Activated T-helper 1 cell treated with anti-CD3 and anti-CD28 coated beads, Interleukin-2, amount 50 U/mL, for 16 hours (primary cell): ENCODE measurements at regions not wholly inside any gene's neighbourhood (a gene's known extent, or its start where the extent isn't known, plus 50 kb on each side); places are given as distances from the start of the nearest gene placed in this dataset.
"Not testable (repeated sequence)": the region's sequence is repeated elsewhere in the genome, so short reads cannot be mapped to it uniquely, and the experiment has no call there.

ENCODE experiments used
- DNase-seq, 2 donors: peaks; one replicate each; pipeline ENCODE4 v3.0.0-alpha.2; 2020; ENCODE audit warnings: low read depth in 1 of 2, low spot score in 1 of 2

DNA sequence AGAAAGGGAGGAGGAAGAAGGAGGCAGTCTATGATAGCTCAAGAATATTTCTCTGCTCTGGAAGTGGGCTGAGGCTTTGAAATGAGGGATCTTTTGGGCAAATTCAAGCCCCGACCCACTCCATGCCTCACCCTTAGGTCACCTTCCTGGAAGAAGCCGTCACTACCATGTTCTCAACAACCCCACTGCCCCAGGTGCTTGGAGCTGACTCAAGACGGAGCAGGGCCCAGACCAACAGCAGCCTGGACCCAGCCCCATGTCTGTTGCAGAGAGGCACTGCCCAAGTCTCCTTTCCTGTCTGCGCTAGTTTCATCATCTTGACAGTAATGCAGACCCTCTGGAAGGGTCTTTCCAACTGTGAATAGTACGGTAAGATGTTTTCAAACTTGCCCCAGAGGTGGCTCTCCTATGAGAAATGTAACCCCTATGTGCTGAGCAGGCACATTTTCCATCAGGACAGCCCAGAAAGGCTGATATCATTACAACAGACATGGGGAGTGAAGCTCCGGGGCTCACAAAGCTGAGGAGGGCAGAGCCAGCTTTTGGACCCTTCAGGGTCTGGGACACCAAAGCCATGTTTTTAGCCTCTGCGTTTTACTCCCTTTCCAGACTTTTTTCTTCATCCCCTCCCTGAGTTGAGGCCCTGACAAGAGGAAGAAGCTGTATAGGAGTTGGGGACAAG is 128.2 kb upstream of the LARP1 start:
- DNase-seq: no peak

DNA sequence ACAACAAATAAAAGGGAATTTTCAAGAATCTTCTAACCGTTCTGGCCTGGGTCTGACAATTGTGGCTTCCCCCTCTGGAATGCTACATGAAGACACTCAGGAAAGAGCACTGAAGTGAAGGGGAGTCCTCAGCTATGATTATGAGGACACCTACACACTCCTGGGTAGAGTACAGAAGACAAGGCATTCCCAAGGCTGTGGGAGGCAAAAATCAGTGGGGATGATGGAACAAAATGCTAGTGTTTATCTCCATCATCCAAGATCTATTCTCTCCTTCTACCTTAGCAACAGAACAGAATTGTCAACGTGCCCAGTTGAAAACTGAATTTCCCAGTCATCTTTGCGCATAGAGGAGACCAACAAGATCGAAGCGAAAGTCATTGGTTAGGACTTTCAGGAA is 130.1 kb upstream of the LARP1 start:
- no peak for DNase-seq

DNA sequence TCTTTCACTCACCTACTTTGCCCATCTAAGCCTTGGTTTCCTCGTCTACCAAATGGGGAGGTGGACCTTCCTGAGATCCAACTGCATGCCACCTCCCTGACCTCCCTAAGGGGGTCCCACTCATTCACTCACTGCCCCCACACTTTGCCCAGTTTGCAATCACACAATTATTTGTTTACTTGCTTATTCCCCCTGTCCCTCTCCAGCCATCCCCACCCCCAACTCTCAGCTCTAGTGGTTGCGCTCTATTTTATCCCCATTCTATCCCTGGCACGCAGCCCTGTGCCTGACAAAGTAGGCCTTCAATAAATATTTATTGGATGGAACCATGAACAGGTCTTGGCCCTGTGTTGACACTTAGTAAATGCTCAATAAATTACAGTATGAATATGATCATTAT is 130.8 kb upstream of the LARP1 start:
- DNase-seq: no peak

DNA sequence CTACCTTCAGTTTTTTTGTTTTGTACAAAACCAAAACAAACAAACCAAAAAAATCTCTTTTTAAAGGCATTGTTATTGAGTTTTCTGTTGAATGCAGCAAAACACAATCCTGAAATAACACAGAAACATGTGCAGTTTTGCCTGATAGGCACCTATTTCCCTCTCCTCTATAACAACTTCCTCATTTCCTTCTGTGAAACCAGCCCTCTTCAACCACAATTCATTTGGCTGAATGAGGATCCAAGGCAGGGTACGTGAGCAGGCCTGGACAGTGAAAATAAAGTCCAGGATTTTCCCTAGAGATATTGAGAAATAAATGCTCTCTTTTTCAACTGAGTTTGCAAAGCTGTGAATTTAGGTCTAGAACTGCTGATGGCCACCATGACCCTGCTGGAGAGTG is 134.8 kb upstream of the LARP1 start:
- DNase-seq: no peak

DNA sequence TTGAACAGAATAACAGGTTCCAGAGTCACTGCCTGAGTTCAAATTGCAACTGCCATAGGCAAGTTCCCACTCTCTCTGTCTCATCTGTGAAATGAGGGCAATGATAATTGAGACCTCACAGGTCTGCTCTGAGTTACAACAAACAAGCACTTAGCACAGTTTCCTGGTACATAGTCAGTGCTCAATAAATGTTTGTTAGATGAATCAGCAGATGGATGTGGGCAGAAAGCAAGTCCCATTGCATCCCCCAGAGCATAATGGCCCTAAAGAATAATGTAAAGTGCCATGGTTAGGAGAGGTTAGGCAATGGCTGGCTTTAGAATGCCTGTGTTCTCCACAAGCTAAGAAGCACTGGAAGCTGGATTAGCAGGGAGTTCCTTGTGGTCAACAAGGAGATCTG is 136.5 kb upstream of the LARP1 start:
- no peak for DNase-seq

DNA sequence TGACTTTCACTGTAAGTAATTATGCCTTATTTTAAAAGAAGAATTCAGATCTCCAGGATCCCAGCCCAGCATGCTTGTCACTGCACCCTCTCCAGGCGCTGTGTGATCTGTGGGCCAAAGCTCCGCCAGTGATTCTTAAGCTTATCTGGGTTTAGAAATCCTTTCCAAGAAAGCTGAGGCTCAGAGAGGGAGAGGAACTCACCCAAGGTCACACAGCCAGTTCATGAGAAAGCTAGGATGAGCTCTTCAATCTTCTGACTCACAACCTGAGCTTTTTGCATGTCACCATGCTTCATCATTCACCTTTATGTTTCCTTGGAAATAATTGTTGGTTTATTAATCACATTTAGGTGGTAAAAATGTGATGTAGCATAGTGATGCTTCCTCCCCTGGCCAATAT is 136.6 kb upstream of the HAND1 start:
- DNase-seq: no peak

DNA sequence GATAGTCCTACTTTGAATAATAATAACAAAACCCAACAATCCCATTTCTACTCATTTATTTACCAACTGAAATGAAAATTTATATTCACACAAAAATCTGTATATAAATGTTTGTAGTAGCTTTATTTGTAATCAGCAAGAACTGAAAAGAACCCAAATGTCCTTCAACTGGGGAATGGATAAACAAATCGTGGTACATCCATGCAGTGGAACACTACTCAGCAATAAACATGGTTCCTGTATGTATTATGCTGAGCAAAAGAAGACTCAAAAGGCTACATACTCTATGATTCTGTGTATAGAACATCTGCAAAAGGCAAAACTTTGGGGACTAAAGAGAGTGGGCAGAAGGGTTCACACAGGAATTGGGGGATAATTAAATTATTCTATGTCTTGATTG is 136.1 kb upstream of the HAND1 start:
- no peak for DNase-seq

DNA sequence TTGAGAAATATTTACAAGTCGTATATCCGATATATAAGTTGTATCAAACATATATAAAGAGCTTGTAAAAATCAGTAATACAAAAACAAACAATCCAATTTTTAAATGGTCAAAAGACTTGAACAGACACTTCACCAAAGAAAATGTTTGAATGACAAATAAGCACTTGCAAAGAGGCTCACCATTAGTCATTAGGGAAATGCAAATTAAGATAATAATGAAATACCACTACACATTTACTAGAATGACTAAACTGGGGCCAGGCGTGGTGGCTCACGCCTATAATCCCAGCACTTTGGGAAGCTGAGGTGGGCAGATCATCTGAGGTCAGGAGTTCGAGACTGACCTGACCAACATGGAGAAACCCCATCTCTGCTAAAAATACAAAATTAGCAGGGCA is 134.6 kb upstream of the HAND1 start:
- no peak for DNase-seq

DNA sequence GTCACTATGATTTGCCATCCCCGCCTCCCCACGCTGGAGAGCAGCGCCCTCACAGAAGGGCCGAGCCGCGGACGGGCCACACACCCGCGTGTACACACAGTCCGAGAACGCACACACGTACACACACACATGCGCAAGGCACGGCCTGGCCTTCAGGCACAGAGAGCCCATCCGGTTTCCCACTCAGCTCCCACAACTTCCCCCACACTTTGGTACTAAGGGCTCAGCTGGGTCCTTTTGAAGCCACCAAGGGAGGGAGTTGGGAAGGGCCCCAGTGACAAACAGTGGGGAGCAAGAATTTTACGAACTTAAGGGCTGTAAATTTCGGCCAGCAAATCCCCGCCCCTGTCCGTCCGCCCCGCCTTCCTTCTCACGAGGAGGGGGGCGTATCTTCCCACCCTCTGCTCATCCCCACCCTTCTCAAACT is 133.3 kb upstream of the HAND1 start:
- DNase-seq: no peak

DNA sequence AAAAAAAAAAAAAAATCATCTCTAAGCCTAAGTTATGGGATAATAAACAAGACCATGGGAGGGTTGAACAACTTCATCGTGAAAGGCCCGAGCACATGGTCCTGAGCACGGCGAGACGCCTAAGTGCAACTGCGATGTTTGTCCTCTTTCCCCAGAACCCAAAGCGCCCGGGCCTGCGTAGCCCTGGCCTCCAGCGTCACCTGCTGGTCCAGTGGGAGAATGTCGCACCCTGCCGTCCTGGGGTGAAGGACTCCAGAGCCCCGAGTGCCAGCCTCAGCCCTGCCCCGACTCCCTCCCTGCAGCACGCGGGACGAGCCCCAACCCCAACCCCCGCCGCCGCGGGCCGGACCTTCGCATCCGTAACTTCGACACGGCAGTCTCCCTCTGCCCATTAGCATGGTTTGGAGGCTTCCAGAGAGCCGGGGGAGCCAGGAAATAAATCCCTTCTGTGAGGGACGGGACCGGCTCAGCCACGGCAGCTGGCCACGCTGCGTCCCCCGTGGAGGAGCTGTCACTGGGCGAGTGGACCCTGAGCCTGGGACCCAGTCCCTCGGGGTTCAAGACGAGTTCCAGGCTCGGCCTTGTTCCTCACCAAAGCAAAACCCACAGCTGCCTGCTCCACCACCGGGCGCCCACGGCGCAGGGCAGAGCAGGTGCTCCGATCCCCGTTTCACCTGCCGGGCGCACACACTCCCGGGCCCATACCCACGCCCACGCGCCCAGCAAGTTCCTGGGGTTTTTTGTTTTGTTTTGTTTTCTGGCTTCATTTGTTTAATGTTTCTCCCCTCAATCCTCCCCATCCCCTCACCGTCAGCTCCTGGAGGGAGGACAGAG is 132.5 kb upstream of the HAND1 start:
- peak in 1 of 2 donors; percentile 30 for DNase-seq

DNA sequence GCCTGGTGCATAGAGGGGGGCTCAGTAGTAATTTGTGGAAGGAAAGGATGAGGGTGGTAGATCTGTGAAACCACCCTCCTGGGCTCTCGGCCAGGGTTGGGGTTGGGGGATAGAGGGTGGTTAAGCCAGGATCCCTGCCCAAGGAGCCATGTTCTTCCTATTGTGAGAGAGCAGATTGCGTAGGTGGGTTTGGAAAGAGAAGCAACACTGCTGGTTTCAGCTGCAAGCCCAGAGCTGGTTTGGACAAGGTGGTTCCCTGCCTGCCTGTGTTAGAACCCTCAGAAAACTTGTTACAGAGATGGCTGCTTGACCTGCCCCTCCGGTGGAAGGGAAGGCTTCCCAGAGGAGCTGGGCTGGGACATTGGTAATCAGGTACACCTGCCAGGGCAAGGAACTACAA is 131.2 kb upstream of the HAND1 start:
- DNase-seq: no peak

DNA sequence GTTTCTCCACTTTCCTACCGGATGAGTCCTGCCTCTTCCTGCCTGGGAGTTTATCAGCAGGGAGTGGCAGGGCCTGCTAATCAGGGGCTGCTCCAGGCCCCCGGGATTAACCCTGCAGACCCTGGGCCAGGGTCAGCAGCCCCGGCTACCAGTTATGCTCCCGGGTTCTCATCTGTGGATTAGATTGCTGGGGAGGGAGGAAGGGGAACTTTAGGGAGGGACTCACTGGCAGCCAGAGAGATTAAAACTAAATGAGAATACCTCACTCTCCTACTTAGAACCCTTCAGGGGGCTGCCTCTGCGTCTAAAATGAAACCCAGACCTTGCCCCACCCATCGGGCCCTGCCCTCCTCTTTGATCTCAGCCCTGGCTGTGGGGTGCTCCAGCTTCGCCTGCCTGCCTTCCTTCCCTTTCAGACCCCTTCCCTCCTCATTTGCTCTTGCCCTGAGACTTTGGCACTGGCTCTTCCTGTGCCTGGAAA is 130.5 kb upstream of the HAND1 start:
- no peak for DNase-seq

DNA sequence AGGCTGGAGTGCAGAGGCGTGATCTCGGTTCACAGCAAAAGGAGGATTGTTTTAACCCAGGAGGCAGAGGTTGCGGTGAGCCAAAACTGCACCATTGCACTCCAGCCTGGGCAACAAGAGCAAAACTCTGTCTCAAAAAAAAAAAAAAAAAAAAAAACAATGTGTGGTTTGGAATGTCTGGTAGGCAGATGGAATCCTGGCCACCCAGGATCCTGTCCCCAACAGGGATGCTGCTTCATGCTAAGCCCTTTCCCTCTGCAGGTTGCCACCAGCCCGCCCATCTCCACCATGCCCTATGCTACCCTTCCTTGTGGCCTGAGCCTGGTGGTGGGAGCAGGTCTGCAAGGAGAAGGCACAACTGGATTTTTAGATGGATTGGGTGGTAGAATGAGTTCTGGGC is 129.7 kb upstream of the HAND1 start:
- no peak for DNase-seq

DNA sequence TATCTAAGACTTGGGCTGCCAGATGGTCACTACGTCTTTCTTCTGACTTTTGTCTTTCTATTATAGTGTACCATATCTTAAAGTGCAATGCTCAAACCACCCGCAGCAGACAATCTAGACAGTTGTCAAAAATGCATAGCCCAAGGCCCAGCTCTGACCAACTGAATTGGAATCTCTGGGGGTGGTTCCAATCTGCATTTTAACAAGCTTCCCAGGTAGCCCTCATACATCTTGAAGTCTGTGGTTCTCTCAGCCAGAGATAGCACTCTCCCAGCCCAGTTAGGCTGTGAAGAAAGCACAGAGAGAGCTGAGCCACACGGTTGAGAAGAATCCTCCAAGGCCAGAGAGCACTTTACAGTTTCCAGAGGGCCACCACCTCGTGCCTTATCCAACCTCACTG is 128.2 kb upstream of the HAND1 start:
- no peak for DNase-seq

DNA sequence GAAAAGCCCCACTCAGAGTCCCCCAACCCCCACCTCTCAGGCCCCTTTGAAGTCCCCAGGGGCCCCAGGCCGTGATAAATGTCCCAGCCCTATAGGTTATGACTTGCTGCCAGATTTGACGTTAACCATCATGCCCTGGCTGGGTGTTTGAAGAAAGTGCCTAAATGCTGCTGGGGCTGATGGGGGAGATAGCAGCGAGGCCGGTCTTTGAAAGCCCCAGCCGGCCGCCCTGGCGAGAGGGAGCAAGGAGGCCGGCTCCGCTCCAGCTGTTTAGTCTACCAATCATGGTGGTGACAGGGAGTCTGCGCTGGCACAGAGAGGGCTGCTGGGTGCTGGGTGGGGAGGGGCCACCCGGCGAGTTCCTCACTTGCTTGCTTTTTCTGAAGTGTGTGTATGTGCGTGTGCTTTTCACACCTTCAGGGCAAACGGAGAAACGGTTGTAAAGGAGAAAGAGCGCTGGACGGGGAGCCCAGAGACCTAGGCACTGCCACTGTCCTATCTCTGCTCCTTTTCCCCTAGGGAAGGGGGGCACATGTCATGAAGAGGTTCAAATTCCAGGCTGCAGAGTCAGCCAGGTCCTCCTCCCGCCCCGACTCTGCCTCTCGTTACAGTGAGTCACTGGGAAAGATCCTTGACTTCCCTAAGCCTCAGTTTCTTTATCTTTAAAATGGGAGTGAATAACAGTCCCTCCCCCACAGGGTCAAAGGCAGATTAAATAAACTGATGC is 126.1 kb upstream of the HAND1 start:
- no peak for DNase-seq

DNA sequence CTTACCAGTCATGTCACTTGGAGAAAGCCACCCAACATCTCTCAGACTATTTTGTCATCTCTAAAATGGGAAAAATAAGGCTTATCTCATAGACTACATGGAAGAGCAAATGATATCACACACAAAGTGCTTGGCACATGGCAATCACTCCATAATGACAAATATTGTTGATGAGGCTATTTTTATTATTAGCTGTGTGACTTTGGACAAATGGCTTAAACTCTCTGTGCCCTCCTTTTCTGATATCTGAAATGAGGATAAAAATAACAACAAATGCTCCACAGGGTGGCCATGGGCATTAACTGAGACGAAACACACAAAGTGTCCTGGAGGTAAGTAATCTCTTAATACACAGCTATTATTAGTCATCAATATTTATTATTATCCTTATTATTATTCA is 125.5 kb upstream of the HAND1 start:
- no peak for DNase-seq

DNA sequence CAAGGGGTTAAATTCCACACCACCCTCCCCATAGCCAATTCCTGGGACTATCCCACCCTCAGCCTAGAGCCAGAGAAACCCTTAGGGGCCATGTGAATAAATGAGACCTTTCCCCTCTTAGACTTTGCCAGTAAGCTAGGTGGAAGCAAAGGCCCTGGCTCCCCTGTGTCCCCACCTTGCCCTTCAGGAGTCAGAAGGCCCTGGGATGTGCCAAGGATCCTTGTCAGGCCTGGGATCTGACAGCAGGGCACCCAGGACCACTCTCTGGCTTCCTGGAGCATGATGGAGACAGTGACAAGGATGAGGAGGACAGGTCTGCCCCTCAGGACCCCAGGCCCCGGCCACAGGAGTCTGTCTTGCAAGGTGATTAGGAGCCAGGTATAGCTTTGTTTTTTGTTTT is 125.0 kb upstream of the HAND1 start:
- no peak for DNase-seq

DNA sequence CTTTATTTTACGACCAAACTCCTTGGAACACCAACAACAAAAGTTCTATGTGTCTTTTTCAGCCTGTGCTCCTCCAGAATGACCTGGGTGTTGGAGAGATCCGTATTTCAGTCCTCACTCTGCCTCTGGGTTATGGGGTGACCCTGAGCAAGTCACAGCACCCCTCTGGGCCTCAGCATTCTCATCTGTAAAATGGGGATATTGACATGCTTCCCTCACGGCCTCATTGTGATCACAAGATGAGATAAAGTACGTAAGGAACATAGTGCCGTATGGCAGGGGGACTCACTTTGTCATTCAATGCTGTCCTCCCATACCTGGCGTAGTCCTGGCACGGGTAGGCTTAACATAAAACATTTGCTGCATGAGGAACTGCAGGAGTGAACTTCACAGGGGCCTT is 123.0 kb upstream of the HAND1 start:
- no peak for DNase-seq

DNA sequence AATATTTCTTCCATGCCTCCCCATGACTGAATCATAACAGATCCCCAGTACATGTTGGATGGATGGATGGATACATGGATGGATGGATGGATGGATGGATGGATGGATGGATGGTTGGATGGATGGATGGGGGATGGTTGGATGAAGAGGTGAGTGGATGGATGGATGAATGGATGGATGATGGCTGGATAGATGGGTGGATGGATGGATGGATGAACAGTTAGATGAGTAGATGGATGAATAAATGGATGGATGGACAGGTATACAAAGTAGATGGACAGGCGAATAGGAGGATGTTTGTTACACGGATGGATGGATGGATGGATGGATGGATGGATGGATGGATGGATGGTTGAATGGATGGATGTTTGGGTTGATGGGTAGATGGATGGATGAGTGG is 120.0 kb upstream of the HAND1 start:
- no peak for DNase-seq

DNA sequence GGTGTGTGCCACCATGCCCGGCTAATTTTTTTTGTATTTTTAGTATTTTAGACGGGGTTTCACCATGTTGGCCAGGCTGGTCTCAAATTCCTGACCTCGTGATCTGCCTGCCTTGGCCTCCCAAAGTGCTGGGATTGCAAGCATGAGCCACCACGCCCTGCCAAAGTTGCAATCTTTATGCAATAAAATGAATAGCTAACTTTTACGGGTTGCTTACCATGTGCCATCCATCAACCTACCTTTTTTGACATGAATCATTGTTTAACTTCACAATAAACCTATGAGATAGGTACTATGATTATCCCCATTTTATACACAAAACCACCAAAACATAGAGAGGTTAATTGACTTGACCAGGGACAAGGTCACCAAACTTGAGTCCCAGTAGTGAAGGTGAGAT is 118.8 kb upstream of the HAND1 start:
- not testable (repeated sequence) for DNase-seq

DNA sequence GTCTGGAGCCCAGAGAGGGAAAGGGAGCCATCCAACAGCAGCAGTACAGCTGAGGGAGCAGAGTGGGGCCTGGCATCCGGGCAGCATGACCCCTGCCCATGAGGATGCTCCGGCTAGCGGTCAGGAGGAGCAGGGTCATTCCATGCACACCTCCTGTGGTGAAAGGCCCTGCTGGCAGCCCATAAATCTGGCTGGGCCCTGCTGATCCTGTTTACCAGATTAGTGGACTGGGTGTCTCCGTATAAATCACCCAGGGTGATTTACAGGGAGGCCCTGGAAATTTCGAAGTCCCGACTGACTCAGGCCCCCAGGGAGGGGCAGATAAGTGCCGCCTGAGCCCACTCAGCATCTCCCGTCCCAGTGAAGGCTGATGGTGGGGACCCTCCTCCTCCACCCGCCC is 117.6 kb upstream of the HAND1 start:
- no peak for DNase-seq

DNA sequence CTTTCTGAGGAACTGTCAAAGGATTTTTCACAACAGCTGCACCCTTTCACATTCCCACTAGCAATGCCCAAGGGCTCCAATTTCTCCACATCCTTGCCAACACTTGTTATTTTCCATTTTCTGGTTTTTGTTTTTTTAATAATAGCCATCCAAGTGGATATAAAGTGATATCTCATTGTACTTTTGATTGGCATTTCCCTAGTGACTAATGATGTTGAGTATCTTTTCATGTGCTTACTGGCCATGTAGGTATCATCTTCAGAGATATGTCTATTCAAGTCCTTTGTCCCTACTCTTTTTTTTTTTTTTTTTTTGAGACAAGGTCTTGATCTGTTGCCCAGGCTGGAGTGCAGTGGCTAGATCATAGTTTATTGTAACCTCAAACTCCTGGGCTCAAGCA is 115.8 kb upstream of the HAND1 start:
- DNase-seq: no peak
